ENCODE measurements at regions not wholly inside any gene's neighbourhood (a gene's known extent, or its start where the extent isn't known, plus 50 kb on each side); places are given as distances from the start of the nearest gene placed in this dataset.
"Not testable (repeated sequence)": the region's sequence is repeated elsewhere in the genome, so short reads cannot be mapped to it uniquely, and the experiment has no call there.

- not testable (repeated sequence) for H3K4me3 ChIP-seq (ENCODE audit: insufficient read depth, low read depth, low read length); DNase-seq; H3K36me3 ChIP-seq (replicated peaks; ENCODE audit: control insufficient read depth, insufficient read depth, low read length); H3K27me3 ChIP-seq (ENCODE audit: control insufficient read depth, insufficient read depth, low read length)
Observed at GRCh38 chr6:26720663-26721218, 61.2 kb upstream of the ZNF322 start.

- not testable (repeated sequence) for DNase-seq; H3K36me3 ChIP-seq (replicated peaks; ENCODE audit: control insufficient read depth, insufficient read depth, low read length); H3K27me3 ChIP-seq (ENCODE audit: control insufficient read depth, insufficient read depth, low read length); H3K4me3 ChIP-seq (ENCODE audit: insufficient read depth, low read depth, low read length)
Observed at GRCh38 chr6:26730019-26730766, 70.6 kb upstream of the ZNF322 start.

GRCh38 chr6:26734776-26735472, 75.4 kb upstream of the ZNF322 start:
- H3K4me3 ChIP-seq (ENCODE audit: insufficient read depth, low read depth, low read length); H3K36me3 ChIP-seq (replicated peaks; ENCODE audit: control insufficient read depth, insufficient read depth, low read length); DNase-seq; H3K27me3 ChIP-seq (ENCODE audit: control insufficient read depth, insufficient read depth, low read length): not testable (repeated sequence)

GRCh38 chr6:26739811-26740210, 80.3 kb upstream of the ZNF322 start:
- H3K27me3 ChIP-seq (ENCODE audit: control insufficient read depth, insufficient read depth, low read length) = peaks cover 13% of the 10 kb centered on the region
- DNase-seq = no peak

GRCh38 chr6:26743157-26743821, 83.7 kb upstream of the ZNF322 start:
- peak; percentile 45 for DNase-seq
- Histone ChIP-seq H3K27me3 (ENCODE audit: control insufficient read depth, insufficient read depth, low read length) (peaks cover 25% of the 10 kb centered on the region), H3K4me3 (ENCODE audit: insufficient read depth, low read depth, low read length) (peak overlapping the region; percentile 71), H3K36me3 (replicated peaks; ENCODE audit: control insufficient read depth, insufficient read depth, low read length) (no peaks in the 10 kb centered on the region)

More at GRCh38 chr6:26739811-26740210, 80.3 kb upstream of the ZNF322 start:
- H3K4me3 ChIP-seq (ENCODE audit: insufficient read depth, low read depth, low read length) = no peak overlapping the region
- no peaks in the 10 kb centered on the region for H3K36me3 ChIP-seq (replicated peaks; ENCODE audit: control insufficient read depth, insufficient read depth, low read length)

GRCh38 chr6:26743941-26744699, 84.6 kb upstream of the ZNF322 start:
- Histone ChIP-seq H3K4me3 (ENCODE audit: insufficient read depth, low read depth, low read length) (peak overlapping the region; percentile 71), H3K36me3 (replicated peaks; ENCODE audit: control insufficient read depth, insufficient read depth, low read length) (no peaks in the 10 kb centered on the region), H3K27me3 (ENCODE audit: control insufficient read depth, insufficient read depth, low read length) (peaks cover 31% of the 10 kb centered on the region)
- DNase-seq = peak; percentile 30

- peaks cover 33% of the 10 kb centered on the region for H3K27me3 ChIP-seq (ENCODE audit: control insufficient read depth, insufficient read depth, low read length)
- DNase-seq; H3K36me3 ChIP-seq (replicated peaks; ENCODE audit: control insufficient read depth, insufficient read depth, low read length); H3K4me3 ChIP-seq (ENCODE audit: insufficient read depth, low read depth, low read length): not testable (repeated sequence)
Observed at GRCh38 chr6:26744837-26745282, 85.3 kb upstream of the ZNF322 start.

GRCh38 chr6:26745964-26746363, 86.4 kb upstream of the ZNF322 start:
- H3K27me3 ChIP-seq (ENCODE audit: control insufficient read depth, insufficient read depth, low read length) = peaks cover 35% of the 10 kb centered on the region
- H3K4me3 ChIP-seq (ENCODE audit: insufficient read depth, low read depth, low read length); H3K36me3 ChIP-seq (replicated peaks; ENCODE audit: control insufficient read depth, insufficient read depth, low read length); DNase-seq: not testable (repeated sequence)

GRCh38 chr6:26749126-26749758, 89.7 kb upstream of the ZNF322 start:
- peaks cover 41% of the 10 kb centered on the region for H3K27me3 ChIP-seq (ENCODE audit: control insufficient read depth, insufficient read depth, low read length)
- H3K4me3 ChIP-seq (ENCODE audit: insufficient read depth, low read depth, low read length) = peak overlapping the region; percentile 25; the same call in 1 of the 2 replicates

GRCh38 chr6:26749759-26750126, 90.2 kb upstream of the ZNF322 start:
- Histone ChIP-seq H3K27me3 (ENCODE audit: control insufficient read depth, insufficient read depth, low read length) (peaks cover 41% of the 10 kb centered on the region), H3K4me3 (ENCODE audit: insufficient read depth, low read depth, low read length) (peak overlapping the region; percentile 25; the same call in 1 of the 2 replicates)
- not testable (repeated sequence) for H3K36me3 ChIP-seq (replicated peaks; ENCODE audit: control insufficient read depth, insufficient read depth, low read length); DNase-seq

More at GRCh38 chr6:26749126-26749758, 89.7 kb upstream of the ZNF322 start:
- H3K36me3 ChIP-seq (replicated peaks; ENCODE audit: control insufficient read depth, insufficient read depth, low read length) = not testable (repeated sequence)
- peak; percentile 45 for DNase-seq

GRCh38 chr6:26754212-26754611, 94.7 kb upstream of the ZNF322 start:
- DNase-seq = no peak
- peak overlapping the region; percentile 29 for H3K4me3 ChIP-seq (ENCODE audit: insufficient read depth, low read depth, low read length)
- peaks cover 33% of the 10 kb centered on the region for H3K27me3 ChIP-seq (ENCODE audit: control insufficient read depth, insufficient read depth, low read length)
- H3K36me3 ChIP-seq (replicated peaks; ENCODE audit: control insufficient read depth, insufficient read depth, low read length) = no peaks in the 10 kb centered on the region

- DNase-seq = peak; percentile 19
Observed at GRCh38 chr6:26754801-26755200, 95.3 kb upstream of the ZNF322 start.

GRCh38 chr6:26756067-26756805, 96.7 kb upstream of the ZNF322 start:
- not testable (repeated sequence) for H3K36me3 ChIP-seq (replicated peaks; ENCODE audit: control insufficient read depth, insufficient read depth, low read length)
- DNase-seq = peak; percentile 32
- peak overlapping the region; percentile 50 for H3K4me3 ChIP-seq (ENCODE audit: insufficient read depth, low read depth, low read length)
- peaks cover 30% of the 10 kb centered on the region for H3K27me3 ChIP-seq (ENCODE audit: control insufficient read depth, insufficient read depth, low read length)

More at GRCh38 chr6:26754801-26755200, 95.3 kb upstream of the ZNF322 start:
- Histone ChIP-seq H3K4me3 (ENCODE audit: insufficient read depth, low read depth, low read length) (peak overlapping the region; percentile 29), H3K27me3 (ENCODE audit: control insufficient read depth, insufficient read depth, low read length) (peaks cover 32% of the 10 kb centered on the region)
- H3K36me3 ChIP-seq (replicated peaks; ENCODE audit: control insufficient read depth, insufficient read depth, low read length) = not testable (repeated sequence)
